DND-41 (cell line): ENCODE measurements at regions not wholly inside any gene's neighbourhood (a gene's known extent, or its start where the extent isn't known, plus 50 kb on each side); places are given as distances from the start of the nearest gene placed in this dataset.

ENCODE experiments used
- ATAC-seq: fragments of 200-7000 bp; cut with Tn5 transposase; 3 replicates; pipeline ENCODE4 v1.9.1; 2021; ENCODE audit warnings: low read depth; ENCODE audit not compliant: insufficient read depth
- DNase-seq: peaks from one replicate; pipeline ENCODE4 v3.0.0-alpha.2; 2020
- H2AFZ ChIP-seq: 2 replicates; pipeline ENCODE4 v1.6.0; 2012; ENCODE audit warnings: low read depth, low read length
- H3K27ac ChIP-seq: 2 replicates; pipeline ENCODE4 v1.5.1; 2012; ENCODE audit warnings: low read length, inconsistent platforms
- H3K27me3 ChIP-seq: fragments of 200-600 bp; sonication (generic); 2 replicates; pipeline ENCODE4 v1.6.0; 2012; ENCODE audit warnings: low read length, mild to moderate bottlenecking, inconsistent platforms; ENCODE audit not compliant: insufficient read depth, poor library complexity
- H3K36me3 ChIP-seq: 2 replicates; pipeline ENCODE4 v1.5.1; 2012; ENCODE audit warnings: low read length, inconsistent platforms; ENCODE audit not compliant: insufficient read depth
- H3K4me1 ChIP-seq: 2 replicates; pipeline ENCODE4 v1.5.1; 2012; ENCODE audit warnings: mild to moderate bottlenecking, low read length; ENCODE audit not compliant: insufficient read depth
- H3K4me2 ChIP-seq: 2 replicates; pipeline ENCODE4 v1.6.0; 2012; ENCODE audit warnings: mild to moderate bottlenecking, moderate library complexity, low read length, inconsistent platforms; ENCODE audit not compliant: insufficient read depth
- H3K4me3 ChIP-seq, 2 experiments: fragments of 200-600 bp in 1 of 2; shearing (Covaris generic) in 1 of 2; 2 replicates each; pipeline ENCODE4 v1.5.1; 2012 to 2016; ENCODE audit warnings: inconsistent platforms in 2 of 2, low read length in 2 of 2, mild to moderate bottlenecking in 2 of 2, low read depth in 1 of 2, moderate library complexity in 1 of 2
- H3K79me2 ChIP-seq: 2 replicates; pipeline ENCODE4 v1.6.0; 2012; ENCODE audit warnings: low read length, inconsistent platforms; ENCODE audit not compliant: insufficient read depth
- H3K9ac ChIP-seq: 2 replicates; pipeline ENCODE4 v1.6.0; 2012; ENCODE audit warnings: low read depth, mild to moderate bottlenecking, inconsistent platforms, low read length, moderate library complexity
- H3K9me3 ChIP-seq: 2 replicates; pipeline ENCODE4 v1.5.1; 2012; ENCODE audit warnings: low read length, moderate library complexity, mild to moderate bottlenecking, inconsistent platforms; ENCODE audit not compliant: insufficient read depth, severe bottlenecking
- H4K20me1 ChIP-seq: 2 replicates; pipeline ENCODE4 v1.6.0; 2012; ENCODE audit warnings: low read length; ENCODE audit not compliant: insufficient read depth
- EZH2 ChIP-seq: IDR thresholded peaks from 3 replicates; pipeline ENCODE4 v1.6.1; 2012; ENCODE audit warnings: borderline replicate concordance, low read depth, mild to moderate bottlenecking, moderate library complexity, low read length, inconsistent platforms; ENCODE audit not compliant: severe bottlenecking
- TF ChIP-seq, protein P1 (sequence below): IDR thresholded peaks from 2 replicates; pipeline ENCODE4 v1.5.1; 2012; ENCODE audit warnings: borderline replicate concordance, low read length, moderate library complexity, mild to moderate bottlenecking; ENCODE audit not compliant: poor library complexity, severe bottlenecking; ENCODE audit errors: extremely low read depth

DNA sequence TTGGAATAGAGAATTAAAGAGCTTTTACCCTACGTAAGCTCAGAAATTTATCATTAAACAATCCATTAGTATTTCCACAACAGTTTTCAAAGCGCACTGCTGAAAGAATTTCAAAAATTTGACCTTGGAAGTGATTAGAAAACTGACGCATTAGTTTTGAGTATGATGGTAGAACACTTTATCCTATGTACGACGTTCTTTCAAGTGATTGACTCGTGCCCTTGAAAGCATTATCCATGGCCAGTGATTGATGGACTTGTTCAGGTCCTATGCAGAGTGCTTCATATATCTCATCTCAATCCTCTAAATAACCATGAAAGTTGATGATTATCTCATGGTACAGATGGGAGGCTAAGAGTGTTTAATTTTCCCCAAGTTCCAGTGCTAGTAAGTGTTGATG, 697.2 kb downstream of the USP25 start:
- ATAC-seq (no peak), DNase-seq (no peak)
- no peaks in the 10 kb centered on the region for H4K20me1 ChIP-seq
- no peak overlapping the region for H3K4me2 ChIP-seq
- H3K27ac ChIP-seq, result no peak overlapping the region
- H3K36me3 ChIP-seq, result no peaks in the 10 kb centered on the region
- H3K4me1 ChIP-seq, result no peaks in the 10 kb centered on the region
- TF ChIP-seq, protein P1, sequence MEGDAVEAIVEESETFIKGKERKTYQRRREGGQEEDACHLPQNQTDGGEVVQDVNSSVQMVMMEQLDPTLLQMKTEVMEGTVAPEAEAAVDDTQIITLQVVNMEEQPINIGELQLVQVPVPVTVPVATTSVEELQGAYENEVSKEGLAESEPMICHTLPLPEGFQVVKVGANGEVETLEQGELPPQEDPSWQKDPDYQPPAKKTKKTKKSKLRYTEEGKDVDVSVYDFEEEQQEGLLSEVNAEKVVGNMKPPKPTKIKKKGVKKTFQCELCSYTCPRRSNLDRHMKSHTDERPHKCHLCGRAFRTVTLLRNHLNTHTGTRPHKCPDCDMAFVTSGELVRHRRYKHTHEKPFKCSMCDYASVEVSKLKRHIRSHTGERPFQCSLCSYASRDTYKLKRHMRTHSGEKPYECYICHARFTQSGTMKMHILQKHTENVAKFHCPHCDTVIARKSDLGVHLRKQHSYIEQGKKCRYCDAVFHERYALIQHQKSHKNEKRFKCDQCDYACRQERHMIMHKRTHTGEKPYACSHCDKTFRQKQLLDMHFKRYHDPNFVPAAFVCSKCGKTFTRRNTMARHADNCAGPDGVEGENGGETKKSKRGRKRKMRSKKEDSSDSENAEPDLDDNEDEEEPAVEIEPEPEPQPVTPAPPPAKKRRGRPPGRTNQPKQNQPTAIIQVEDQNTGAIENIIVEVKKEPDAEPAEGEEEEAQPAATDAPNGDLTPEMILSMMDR, result no peak
- TF ChIP-seq EZH2, result no peak
- no peaks in the 10 kb centered on the region for H3K27me3 ChIP-seq
- no peak overlapping the region for H3K4me3 ChIP-seq
- no peak overlapping the region for H2AFZ ChIP-seq
- no peaks in the 10 kb centered on the region for H3K9me3 ChIP-seq
- H3K79me2 ChIP-seq, result no peaks in the 10 kb centered on the region
- H3K9ac ChIP-seq, result no peak overlapping the region

DNA sequence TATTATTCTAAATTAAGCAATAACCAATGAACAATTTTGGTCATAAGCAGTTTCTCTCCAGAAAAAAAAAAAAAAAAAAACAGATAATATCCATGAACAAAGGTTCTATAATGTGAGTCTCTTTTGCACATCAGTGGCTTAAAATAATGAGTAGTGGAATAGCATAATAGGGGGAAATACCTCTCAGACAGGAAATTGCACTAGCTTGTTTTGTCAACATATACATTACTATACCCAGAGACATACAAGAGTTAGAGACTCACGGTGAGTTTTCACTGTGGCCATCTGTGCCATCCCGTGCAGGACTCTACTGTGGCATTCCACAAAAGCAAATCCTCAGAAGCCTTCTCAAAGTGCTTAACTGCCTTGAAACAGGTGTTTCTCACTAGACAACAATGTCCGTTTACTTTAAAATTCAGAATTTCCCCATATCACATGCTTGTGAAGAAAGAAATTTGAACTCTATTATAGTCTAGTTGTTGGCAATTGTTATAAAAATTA, 697.9 kb downstream of the USP25 start:
- Histone ChIP-seq H3K4me1 (no peaks in the 10 kb centered on the region), H3K9ac (no peak overlapping the region), H3K27ac (no peak overlapping the region), H3K9me3 (no peaks in the 10 kb centered on the region), H4K20me1 (no peaks in the 10 kb centered on the region), H3K4me3 (no peak overlapping the region), H2AFZ (no peak overlapping the region), H3K79me2 (no peaks in the 10 kb centered on the region), H3K36me3 (no peaks in the 10 kb centered on the region), H3K4me2 (no peak overlapping the region), H3K27me3 (no peaks in the 10 kb centered on the region)
- no peak for TF ChIP-seq EZH2
- TF ChIP-seq, protein P1, result no peak
- no peak for ATAC-seq
- DNase-seq, result no peak

DNA sequence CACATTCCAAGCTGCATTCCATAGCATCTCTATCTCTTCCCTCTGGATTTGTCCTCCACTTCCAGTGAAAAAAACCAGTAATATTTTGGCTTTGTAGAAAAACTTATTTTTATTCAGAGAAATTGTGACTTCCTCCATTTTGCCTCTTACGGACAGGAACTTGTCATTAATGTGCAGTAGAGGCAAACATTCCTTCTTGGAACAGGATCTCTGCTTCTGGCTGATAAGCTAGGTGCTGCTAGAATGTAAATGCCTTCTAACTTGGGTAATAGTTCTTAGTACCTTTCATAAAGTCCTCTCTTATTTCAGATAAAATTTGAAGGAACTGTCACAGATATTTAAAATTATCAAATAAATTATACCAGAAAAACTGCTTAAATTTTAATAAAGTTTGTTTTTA, 707.8 kb downstream of the USP25 start:
- no peaks in the 10 kb centered on the region for H3K4me1 ChIP-seq
- H3K4me3 ChIP-seq, result no peak overlapping the region
- no peaks in the 10 kb centered on the region for H3K79me2 ChIP-seq
- H3K9me3 ChIP-seq, result no peaks in the 10 kb centered on the region
- TF ChIP-seq EZH2, result no peak
- TF ChIP-seq, protein P1, result no peak
- H3K27me3 ChIP-seq, result no peaks in the 10 kb centered on the region
- no peak overlapping the region for H3K9ac ChIP-seq
- H3K36me3 ChIP-seq, result no peaks in the 10 kb centered on the region
- DNase-seq, result no peak
- no peak overlapping the region for H2AFZ ChIP-seq
- no peak for ATAC-seq
- no peaks in the 10 kb centered on the region for H4K20me1 ChIP-seq
- no peak overlapping the region for H3K27ac ChIP-seq
- H3K4me2 ChIP-seq, result no peak overlapping the region

DNA sequence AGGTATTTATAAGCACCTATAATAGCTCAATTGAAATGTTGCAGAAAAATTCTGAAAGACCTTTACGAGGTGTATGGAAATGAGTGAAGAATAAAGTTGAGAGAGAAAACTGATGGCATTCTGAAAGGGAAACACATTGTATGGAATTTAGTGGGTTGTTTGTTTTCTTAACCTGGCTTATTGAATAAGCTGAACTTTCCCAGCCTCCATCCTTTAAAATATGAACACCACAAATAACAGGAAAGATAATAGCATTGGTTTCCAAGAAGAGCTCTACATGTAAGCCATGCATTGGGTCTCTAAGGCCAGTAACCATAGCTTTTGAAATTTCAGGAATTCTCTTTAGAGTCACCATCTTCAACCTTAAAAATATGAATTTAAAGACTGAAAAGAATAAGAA, 709.0 kb downstream of the USP25 start:
- H3K27ac ChIP-seq, result no peak overlapping the region
- H3K27me3 ChIP-seq, result no peaks in the 10 kb centered on the region
- no peak overlapping the region for H3K9ac ChIP-seq
- H4K20me1 ChIP-seq, result no peaks in the 10 kb centered on the region
- no peaks in the 10 kb centered on the region for H3K36me3 ChIP-seq
- H3K79me2 ChIP-seq, result no peaks in the 10 kb centered on the region
- H2AFZ ChIP-seq, result no peak overlapping the region
- no peaks in the 10 kb centered on the region for H3K9me3 ChIP-seq
- no peak for ATAC-seq
- no peak overlapping the region for H3K4me3 ChIP-seq
- no peak for DNase-seq
- TF ChIP-seq, protein P1, result no peak
- TF ChIP-seq EZH2, result no peak
- H3K4me1 ChIP-seq, result no peaks in the 10 kb centered on the region; the same call in 1 of the 2 replicates
- no peak overlapping the region for H3K4me2 ChIP-seq
